ELF-1 (cell line): ENCODE measurements at regions not wholly inside any gene's neighbourhood (a gene's known extent, or its start where the extent isn't known, plus 50 kb on each side); places are given as distances from the start of the nearest gene placed in this dataset.
"Not testable (repeated sequence)": the region's sequence is repeated elsewhere in the genome, so short reads cannot be mapped to it uniquely, and the experiment has no call there.

Experiments used
- DNase-seq: peaks from one replicate; pipeline ENCODE4 v3.0.0-alpha.2; 2016; ENCODE audit warnings: low read depth, low spot score

DNA sequence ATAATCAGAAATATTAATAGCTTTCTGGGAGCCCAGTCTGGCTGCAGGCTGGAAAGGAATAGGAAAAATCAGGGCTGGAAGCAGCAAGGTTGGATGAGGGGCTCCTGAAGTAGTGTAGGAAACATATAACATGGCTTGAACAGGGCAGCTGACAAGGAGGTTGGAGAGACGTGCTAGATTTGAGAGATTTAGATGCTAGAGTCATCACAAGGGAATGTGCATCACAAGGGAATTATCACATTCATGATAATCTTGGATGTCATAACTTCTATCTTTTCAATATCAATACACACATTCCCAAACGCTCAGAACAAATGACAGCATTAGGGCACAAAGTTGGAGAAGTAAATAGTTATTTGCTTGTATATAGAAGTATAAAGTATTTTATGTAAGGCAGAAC is 120.9 kb upstream of the EGFR start:
- DNase-seq = no peak

DNA sequence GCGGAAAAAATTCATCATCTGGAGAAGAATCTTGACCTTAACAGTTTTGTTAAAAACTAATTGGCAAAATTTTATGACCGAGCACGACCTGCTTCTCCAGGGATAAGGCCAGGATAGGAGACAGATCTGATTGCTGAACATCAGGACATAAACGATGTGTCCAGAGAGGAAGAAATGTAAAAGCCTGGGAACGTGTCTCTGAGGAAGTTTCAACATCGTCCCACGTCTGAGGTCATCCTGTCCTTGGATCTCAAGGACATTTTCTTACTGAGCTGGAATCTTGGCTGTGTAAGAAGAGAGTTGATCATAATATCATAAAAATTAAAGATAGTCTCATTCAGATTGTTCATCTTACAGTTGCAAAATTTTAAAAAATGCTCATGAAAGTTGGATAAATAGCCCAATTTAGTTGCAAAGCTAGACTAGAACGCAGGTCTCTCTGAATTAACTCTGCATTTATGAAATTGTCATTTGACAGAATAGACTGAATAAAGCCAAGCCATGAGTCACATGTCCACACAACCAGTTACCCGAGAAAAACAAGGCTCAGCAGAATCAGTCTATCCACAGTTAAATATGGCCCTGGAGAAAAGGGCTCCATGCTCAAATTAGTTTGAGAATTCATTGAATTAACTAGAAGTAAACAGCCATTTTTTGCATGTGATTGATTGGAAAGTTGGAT is 120.0 kb upstream of the EGFR start:
- DNase-seq = no peak

DNA sequence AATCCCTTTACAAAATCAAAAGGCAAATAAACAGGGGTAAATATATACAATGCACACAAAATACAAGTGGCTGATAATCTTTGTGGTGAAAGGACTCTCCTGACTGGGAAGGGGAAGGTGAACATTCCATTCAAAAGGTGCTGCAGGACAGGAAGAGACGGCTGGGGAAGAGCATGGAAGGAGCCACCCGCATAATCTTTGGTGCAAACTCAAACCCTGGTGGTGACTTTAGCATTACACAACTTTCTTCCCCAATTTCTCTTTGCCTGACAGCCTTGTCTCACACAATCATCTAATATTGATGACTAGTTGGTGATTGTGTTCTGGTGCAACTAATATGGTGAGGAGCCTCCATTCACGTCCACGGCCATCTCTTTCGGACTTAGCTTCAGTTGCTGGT is 117.0 kb upstream of the EGFR start:
- no peak for DNase-seq

- DNase-seq = no peak
Observed at GRCh38 chr7:54904130-54904529, 114.7 kb upstream of the EGFR start.

GRCh38 chr7:54904986-54905385 is 113.8 kb upstream of the EGFR start:
- no peak for DNase-seq

DNA sequence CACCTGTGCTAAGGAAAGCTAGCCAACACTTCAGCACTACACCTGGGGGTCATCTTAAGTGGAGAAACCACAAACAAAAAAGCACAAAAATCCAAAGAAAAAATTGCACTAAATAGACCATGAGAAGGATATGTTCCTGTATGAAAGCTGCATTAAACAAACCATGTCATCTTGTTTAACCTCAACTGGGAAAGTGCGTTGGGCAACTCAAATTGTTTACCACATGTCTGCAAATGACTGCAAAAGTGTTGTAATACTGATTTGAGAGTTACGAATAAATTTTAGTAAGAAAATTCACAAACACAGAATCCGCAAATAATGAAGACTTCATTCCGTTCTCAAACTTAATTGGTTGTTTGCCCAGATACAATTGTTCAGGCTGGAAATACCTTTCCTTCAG is 111.9 kb upstream of the EGFR start:
- no peak for DNase-seq

DNA sequence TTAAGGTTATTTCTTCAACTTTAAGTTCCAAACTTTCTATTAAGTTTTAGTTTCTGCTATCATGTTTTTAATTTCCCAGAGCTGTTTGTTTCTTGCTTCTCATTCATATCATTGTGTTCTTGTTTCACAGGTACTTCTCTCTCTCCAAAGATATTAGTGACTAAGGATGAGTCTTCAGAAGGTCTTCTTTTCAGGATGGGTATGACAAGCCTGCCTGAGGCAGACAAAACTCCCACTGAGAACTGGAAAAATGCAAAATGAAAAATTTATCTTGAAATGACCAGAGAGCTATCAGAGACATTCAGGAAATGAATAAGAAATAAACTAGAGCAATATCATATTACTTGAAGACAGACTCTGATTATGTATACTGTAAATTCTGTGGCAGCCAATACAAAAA is 110.8 kb upstream of the EGFR start:
- no peak for DNase-seq

DNA sequence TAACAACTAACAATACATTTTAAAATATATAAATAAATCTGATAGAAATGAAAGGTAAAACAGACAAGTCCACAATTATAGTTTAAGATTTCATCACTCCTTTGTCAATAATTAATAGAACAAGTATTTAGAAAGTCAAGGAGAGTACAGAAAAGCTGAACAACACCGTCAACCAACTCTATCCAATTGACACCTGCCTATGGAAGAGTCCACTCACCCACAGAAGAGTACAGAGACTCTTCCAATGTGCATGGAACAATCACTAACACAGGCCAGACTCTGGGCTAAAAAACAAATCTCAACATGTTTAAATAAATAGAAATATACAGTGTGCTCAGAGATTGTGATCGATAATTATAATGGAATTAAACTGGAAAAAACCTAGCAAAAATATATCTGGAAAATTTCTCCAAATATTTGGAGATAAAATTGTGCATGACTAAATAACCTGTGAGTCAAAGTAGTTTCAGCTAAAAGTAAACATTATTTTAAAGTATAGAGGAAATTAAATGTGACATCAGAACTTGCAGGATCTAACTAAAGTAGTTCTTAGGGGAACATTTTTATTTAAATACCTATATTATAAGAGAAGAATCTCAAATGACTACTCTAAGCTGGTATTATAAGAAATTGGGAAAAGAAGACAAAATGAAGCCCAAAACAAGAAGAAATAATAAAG is 109.9 kb upstream of the EGFR start:
- DNase-seq = no peak

- no peak for DNase-seq
Observed at GRCh38 chr7:54915870-54916598, 102.8 kb upstream of the EGFR start.

DNA sequence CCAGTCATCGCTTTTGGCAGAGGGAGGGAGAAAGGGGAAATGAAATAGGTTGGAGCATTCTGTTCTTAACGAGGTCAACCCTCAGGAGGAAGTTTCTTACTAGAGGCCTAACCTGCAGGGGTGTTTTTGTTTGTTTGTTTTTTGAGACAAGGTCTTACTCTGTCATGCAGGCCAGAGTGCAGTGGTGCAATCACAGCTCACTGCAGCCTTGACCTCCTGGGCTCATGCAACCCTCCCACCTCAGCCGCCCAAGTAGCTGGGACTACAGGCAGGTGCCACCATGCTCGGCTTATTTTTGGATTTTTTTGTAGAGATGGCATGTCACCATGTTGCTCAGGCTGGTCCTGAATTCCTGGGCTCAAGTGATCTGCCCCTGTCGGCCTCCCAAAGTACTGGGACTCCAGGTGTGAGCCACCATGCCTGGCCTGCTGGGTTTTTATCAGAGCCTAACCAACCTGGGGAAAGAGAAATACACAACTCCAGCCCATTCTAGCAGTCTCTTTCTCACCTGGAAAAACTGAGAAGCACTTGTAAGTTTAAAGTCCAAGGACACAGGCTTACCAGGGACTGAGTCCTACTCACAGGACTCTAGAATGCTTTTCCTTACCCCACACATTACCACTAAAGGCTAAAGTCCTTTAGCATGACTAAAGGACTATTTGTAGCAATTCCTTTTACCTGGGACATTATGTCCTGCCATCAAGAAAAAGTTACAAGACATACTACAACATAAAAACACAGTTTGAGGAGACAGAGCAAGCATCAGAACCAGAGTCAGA is 101.0 kb upstream of the EGFR start:
- no peak for DNase-seq

- no peak for DNase-seq
Observed at GRCh38 chr7:54921116-54921515, 97.7 kb upstream of the EGFR start.

GRCh38 chr7:54931532-54931931 is 87.3 kb upstream of the EGFR start:
- DNase-seq = no peak

DNA sequence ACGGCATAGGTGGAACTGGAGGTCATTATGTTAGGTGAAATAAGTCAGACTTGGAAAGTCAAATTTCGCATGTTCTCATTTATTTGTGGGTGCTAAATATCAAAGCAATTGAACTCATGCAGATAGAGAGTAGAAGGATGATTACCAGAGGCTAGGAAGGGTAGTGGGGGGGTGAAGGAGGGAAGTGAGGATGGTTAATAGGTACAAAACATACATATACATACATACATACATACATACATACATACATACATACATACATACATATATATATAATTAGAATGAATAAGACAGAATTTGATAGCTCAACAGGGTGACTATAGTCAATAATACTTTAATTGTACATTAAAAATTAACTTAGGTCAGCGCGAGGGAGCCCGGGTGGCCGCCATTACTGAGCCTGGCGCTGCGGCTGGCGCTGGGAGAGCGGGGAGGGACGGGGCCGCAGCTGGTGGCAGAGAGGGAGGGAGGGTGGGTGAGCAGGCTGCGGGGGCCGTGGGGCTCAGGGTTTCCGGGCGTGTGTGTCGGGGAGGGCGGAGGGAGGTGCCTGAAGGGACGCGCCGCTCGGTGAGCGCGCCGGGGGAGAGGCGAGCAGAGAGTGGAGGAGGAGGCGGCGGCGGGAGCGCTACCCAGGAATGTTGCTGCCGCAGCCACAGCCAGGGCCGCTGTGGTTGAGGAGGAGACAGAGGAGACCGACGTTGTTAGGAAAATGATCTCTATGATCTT is 85.8 kb upstream of the EGFR start:
- peak; percentile 68 for DNase-seq

- no peak for DNase-seq
Observed at GRCh38 chr7:54933643-54934042, 85.2 kb upstream of the EGFR start.

- no peak for DNase-seq
Observed at GRCh38 chr7:54940748-54941147, 78.1 kb upstream of the EGFR start.

- no peak for DNase-seq
Observed at GRCh38 chr7:54944179-54944578, 74.6 kb upstream of the EGFR start.

- no peak for DNase-seq
Observed at GRCh38 chr7:54946271-54946670, 72.5 kb upstream of the EGFR start.

DNA sequence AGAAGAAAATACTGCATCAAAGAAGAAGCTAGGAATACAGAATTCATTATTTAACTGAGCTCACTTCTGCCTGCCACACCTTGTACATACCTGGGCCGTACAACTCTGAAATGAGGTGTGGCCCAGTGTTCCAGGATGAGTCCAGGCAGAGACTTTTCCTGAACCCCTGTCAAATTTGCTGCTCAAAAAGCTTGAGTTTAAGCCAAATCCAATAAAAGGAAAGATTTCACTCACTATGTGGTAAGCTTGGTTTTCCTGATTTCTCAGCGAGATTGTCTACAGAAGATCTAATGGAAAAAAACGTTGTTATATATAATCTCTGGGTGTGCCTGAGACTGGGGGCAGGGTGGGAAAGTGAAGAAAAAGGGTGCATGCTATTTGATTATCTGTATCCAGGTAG is 72.1 kb upstream of the EGFR start:
- DNase-seq = no peak

GRCh38 chr7:54947266-54947665 is 71.6 kb upstream of the EGFR start:
- no peak for DNase-seq

DNA sequence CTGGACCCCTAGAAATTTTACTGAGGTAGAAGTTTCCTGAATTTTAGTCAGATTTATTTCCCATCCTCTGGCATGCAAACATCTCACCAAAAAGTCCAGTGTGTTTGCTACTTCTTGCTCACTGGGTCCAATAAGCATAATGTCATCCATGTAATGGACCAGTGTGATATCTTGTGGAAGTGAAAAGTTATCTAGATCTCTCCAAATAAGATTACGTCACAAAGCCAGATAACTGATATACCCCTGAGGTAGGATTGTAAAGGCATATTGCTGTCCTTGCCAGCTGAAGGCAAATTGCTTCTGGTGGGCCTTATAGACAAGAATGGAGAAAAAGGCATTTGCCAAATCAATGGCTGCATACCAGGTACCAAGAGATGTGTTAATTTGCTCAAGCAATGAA is 69.3 kb upstream of the EGFR start:
- DNase-seq = not testable (repeated sequence)

DNA sequence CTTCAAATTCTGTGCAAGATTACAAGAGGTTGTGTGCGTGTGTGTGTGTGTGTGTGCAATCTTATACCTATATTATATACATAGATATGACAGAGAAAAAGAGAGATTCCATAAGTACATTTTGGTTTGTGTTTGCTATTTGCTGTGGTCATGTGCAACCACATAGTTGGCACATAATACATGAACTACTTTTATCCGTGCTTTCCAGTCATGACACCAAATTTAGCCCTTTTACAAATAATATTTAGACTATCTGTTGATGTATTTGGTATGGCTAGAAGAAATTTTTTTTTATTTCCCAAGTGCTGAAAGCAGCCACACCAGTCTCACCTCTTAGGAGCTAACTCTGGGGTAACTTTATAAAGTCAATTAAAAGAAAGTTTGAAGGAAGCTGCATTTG is 63.5 kb upstream of the EGFR start:
- no peak for DNase-seq
